ENCODE measurements at regions not wholly inside any gene's neighbourhood (a gene's known extent, or its start where the extent isn't known, plus 50 kb on each side); places are given as distances from the start of the nearest gene placed in this dataset.

GRCh38 chr11:116519499-116519898 is 253.3 kb downstream of the BUD13 start:
- Histone ChIP-seq H3K9me3 (no peaks in the 10 kb centered on the region), H3K4me1 (no peaks in the 10 kb centered on the region), H3K27me3 (no peaks in the 10 kb centered on the region), H3K27ac (no peak overlapping the region), H3K36me3 (no peaks in the 10 kb centered on the region), H3K4me3 (no peak overlapping the region)
- ATAC-seq (no peak), DNase-seq (no peak)
- intact Hi-C loops (cut with DNase I; ENCODE audit: low total_unique reads) (no loop called here), in situ Hi-C loops (cut with MboI; ENCODE audit: low sequenced_read_pairs in 4 of 4) (no loop called here)
- TF ChIP-seq POLR2A (IDR thresholded peaks at IDR 0.05) (no peak), CTCF (IDR thresholded peaks at IDR 0.05 in 4 of 5, conservative IDR thresholded peaks at IDR 0.05 in 1 of 5) (no peak)

GRCh38 chr11:116518141-116518540 is 254.6 kb downstream of the BUD13 start:
- no peak for DNase-seq
- ATAC-seq: no peak
- Histone ChIP-seq H3K27ac (no peak overlapping the region), H3K4me1 (no peaks in the 10 kb centered on the region), H3K4me3 (no peak overlapping the region), H3K9me3 (no peaks in the 10 kb centered on the region), H3K27me3 (peaks cover 0 to 4% (median 0%) of the 10 kb centered on the region in 3 donors), H3K36me3 (no peaks in the 10 kb centered on the region)
- TF ChIP-seq CTCF (IDR thresholded peaks at IDR 0.05 in 4 of 5, conservative IDR thresholded peaks at IDR 0.05 in 1 of 5): no peak
- TF ChIP-seq POLR2A (IDR thresholded peaks at IDR 0.05): no peak
- intact Hi-C loops (cut with DNase I; ENCODE audit: low total_unique reads) (no loop called here), in situ Hi-C loops (cut with MboI; ENCODE audit: low sequenced_read_pairs in 4 of 4) (no loop called here)

GRCh38 chr11:116517584-116517983 is 255.2 kb downstream of the BUD13 start:
- no peak overlapping the region for H3K27ac ChIP-seq
- H3K9me3 ChIP-seq: no peaks in the 10 kb centered on the region
- no peak overlapping the region for H3K4me3 ChIP-seq
- H3K4me1 ChIP-seq: no peaks in the 10 kb centered on the region
- in situ Hi-C loops (cut with MboI; ENCODE audit: low sequenced_read_pairs in 4 of 4): no loop called here
- ATAC-seq: no peak
- no peak for DNase-seq
- H3K27me3 ChIP-seq: peaks cover 0 to 4% (median 0%) of the 10 kb centered on the region in 3 donors
- intact Hi-C loops (cut with DNase I; ENCODE audit: low total_unique reads): no loop called here
- no peak for TF ChIP-seq CTCF (IDR thresholded peaks at IDR 0.05 in 4 of 5, conservative IDR thresholded peaks at IDR 0.05 in 1 of 5)
- no peak for TF ChIP-seq POLR2A (IDR thresholded peaks at IDR 0.05)
- H3K36me3 ChIP-seq: no peaks in the 10 kb centered on the region

DNA sequence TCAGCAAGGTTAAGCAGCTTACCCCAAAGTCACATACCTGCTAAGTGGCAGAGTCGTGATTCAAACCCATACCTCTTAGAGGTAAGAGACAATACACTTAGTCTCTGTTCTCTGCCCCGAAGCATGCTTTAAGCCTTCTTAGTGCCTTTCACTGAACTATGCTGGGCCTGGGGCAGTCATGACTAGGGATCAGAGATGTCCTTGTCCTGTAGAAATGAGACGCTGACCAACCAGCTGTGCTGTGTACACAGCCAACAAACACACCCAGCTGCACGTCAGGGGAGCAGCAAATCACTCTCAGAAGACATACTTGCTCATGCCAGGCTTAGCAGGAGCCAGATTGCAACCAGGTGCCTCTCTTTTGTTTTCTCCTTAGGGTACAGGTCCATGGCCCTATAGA is 255.7 kb downstream of the BUD13 start:
- DNase-seq: no peak
- no peak for ATAC-seq
- intact Hi-C loops (cut with DNase I; ENCODE audit: low total_unique reads): no loop called here
- Histone ChIP-seq H3K27me3 (peaks cover 0 to 4% (median under 1%) of the 10 kb centered on the region in 3 donors), H3K36me3 (no peaks in the 10 kb centered on the region), H3K9me3 (no peaks in the 10 kb centered on the region), H3K4me3 (no peak overlapping the region), H3K4me1 (no peaks in the 10 kb centered on the region), H3K27ac (no peak overlapping the region)
- in situ Hi-C loops (cut with MboI; ENCODE audit: low sequenced_read_pairs in 4 of 4): no loop called here
- TF ChIP-seq POLR2A (IDR thresholded peaks at IDR 0.05) (no peak), CTCF (IDR thresholded peaks at IDR 0.05 in 4 of 5, conservative IDR thresholded peaks at IDR 0.05 in 1 of 5) (no peak)

DNA sequence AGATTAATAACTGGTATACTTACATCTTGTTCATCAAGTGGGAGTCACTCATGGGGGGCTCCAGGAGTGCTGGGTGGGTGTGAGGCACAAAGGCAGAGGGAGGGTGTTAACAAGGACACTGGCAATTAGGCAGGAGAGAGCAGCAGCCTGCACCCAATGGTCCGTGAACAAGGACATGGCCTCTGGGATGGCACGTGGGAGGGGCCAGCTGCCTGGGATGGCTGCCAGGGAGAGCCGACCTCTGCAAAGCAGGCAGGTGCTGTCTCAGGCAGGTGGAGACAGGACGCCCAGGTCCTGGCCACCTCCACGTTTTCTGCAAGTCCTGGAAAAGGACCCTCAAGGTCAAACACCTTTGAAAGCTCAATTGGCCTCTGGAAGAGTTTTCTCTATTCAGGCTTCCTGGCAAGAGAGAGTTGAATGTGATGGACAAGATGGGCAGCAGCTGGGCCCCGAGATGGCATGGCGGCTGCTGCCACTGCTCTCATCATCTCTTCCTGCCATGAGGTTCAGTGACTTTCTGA is 257.1 kb downstream of the BUD13 start:
- in situ Hi-C loops (cut with MboI; ENCODE audit: low sequenced_read_pairs in 4 of 4): no loop called here
- no peak overlapping the region for H3K4me3 ChIP-seq
- no peaks in the 10 kb centered on the region for H3K9me3 ChIP-seq
- TF ChIP-seq CTCF (IDR thresholded peaks at IDR 0.05 in 4 of 5, conservative IDR thresholded peaks at IDR 0.05 in 1 of 5): no peak
- no peak for TF ChIP-seq POLR2A (IDR thresholded peaks at IDR 0.05)
- no peak for DNase-seq
- no peak overlapping the region for H3K27ac ChIP-seq
- no peak for ATAC-seq
- intact Hi-C loops (cut with DNase I; ENCODE audit: low total_unique reads): no loop called here
- H3K27me3 ChIP-seq: peaks cover 0 to 4% (median 4%) of the 10 kb centered on the region in 3 donors
- H3K4me1 ChIP-seq: no peaks in the 10 kb centered on the region
- no peaks in the 10 kb centered on the region for H3K36me3 ChIP-seq

Measured in gastrocnemius medialis (tissue), 4 donors.